GM18502 (cell line): ENCODE measurements at regions not wholly inside any gene's neighbourhood (a gene's known extent, or its start where the extent isn't known, plus 50 kb on each side); places are given as distances from the start of the nearest gene placed in this dataset.

ENCODE experiments used
- ATAC-seq: cut with Tn5 transposase; IDR thresholded peaks from one replicate; pipeline ENCODE4 v1.9.1; 2021; ENCODE audit warnings: mild to moderate bottlenecking; ENCODE audit not compliant: unreplicated experiment, poor library complexity

DNA sequence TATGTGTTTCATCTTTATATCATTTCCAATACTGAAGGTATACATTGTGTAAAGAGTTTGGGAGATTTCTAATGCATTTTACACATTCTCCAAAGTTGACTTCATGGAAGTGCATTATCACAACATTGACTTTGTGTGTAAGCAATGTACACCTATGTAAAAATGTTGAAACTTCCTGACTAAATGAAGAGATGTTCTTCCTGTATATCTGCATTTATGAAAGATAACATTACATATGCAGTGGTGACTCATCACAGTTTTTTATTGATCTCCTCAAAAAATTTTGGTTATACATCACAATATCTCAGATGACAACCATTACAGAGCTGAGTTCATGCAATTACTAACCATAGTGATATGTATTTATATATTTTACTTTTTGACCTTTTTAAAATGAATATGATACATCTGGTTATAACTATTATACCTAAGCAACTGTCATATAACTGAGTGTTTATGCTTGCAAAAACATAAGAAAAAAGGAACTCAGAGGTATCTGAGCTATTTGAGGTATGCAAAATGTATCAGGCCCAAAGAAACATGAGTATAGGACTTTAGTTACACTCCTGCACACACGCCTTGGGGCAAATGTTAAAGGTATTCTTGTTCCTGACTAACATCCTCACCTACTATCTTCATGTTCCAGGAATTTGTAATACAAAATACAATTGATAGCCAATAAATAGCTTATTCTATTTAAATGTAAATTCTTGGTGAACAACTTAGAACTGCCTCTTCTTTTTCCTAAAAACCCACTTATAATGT, 88.2 kb upstream of the OLFM3 start:
- ATAC-seq: no peak

DNA sequence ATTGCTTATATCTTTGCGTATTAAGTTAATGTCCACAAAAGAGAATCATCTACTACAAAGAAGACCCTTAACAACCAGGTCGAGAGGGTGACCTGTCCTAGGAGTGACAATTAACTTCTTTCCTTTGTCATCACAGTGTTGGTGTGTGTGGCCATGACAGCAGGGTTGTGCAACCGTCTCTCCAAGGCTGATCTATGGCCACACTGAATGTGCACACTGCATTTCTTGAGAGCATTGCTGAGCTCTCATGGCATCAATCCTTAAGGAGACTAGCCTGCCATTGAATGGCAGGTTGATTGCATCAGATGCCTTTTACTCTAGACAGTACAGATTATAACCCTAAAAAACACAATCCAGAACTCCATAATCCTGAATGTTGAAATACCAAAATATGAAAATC, 86.5 kb upstream of the OLFM3 start:
- ATAC-seq: no peak

DNA sequence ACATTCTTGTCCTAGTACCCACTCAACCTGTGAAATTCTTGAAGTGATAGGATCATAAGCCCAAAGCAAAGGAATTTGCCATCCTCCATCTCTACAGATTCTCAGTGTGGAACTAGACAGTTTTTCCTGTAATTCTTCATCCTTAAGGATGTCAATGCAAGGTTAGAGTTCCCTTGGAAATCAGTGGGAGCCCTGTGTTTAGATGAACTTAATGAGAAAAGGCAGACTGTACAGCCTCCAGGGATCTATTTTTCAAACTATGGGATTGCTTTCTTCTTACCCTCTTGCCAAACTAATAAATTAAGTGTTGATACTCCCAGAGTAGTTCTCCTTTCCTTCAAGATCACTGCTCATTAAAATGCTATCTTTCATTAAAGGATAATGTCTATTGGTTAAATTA, 78.1 kb upstream of the OLFM3 start:
- ATAC-seq: no peak

DNA sequence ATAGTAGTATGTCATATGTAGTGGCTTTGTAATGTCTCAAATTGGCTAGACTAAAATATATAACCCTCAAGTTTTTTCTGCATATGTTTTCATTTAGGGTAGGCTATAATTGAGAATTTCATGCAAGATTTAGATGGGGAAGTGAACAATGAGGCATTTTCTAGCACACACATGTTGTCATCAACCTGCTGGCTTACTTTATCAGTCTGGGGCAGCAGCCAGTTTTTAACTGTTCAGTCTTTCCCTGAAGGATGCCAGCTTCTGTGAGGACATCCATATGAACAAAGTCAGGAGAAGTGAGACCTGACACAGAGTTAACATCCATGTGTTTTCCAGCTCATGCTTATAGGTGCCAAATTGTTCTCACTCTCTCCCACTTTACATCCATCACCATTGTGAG, 74.7 kb upstream of the OLFM3 start:
- no peak for ATAC-seq

DNA sequence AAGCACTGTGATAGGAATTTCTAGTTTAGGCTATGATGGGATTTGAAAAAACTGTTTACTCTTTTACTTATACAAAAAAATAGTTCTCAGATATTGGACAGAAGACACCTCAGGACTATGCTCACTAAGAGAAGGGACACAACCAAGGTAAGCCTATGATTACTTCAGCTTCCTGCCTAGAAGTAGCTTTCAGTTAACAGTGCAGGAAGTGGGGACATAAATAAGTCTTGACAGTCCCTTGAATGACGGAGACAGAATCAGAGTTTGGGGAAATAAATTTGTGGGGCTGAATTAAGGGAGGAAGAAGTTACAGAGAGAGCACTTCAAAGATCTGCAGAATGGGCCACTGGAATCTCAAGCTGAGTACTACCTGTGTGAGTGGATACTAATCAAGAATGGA, 53.8 kb upstream of the OLFM3 start:
- ATAC-seq: no peak

DNA sequence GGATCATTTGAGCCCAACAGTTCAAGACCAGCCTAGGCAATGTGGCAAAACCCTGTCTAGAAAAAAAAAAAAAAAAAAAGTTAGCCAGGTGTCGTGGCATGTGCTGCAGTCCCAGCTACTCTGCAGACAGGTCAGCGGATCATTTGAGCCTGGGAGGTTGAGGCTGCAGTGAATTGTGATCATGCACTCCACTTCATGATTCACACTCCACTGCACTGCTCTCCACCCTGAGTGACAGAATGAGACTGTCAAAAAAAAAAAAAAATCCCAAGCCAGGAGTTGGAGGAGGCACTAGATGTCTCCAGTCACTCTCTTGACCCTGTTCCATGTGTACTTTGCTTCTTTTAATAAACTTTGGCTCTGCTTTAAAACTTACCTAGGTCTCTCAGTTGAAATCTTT, 51.0 kb upstream of the OLFM3 start:
- ATAC-seq: no peak
